ENCODE measurements at regions not wholly inside any gene's neighbourhood (a gene's known extent, or its start where the extent isn't known, plus 50 kb on each side); places are given as distances from the start of the nearest gene placed in this dataset.

DNA sequence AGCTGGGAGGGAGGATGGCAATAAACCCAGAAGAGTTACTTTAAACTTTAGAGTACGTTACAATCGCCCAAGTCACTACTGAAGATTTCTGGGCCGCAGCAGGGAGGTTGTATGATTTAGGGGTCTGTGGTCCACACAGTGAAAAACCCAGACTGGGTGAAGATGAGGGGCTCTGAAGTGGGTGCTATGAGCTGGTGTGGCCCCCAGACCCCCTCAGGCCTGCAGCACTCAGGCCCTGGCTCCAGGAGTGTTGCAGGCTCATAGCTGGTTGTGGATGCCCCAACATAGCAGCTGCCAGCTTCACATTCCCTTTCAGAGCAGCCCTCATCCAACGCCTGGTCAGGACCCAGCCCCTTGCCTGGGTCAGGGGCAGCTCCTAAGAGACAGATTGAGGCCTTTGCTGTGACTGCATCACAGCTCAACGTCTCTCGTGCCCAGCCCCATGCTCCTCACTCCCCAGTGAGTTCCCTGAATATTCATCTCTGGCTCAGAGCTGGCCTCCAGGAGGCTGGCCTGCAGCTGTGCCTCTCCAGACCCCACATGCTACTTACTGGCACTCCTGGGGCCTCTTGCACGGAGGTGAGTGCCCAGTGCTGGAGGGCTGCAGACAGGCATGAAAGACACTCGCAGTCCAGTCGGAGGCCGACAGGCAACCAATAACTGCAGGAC is 94.5 kb upstream of the MYCN start:
- no peak for DNase-seq

DNA sequence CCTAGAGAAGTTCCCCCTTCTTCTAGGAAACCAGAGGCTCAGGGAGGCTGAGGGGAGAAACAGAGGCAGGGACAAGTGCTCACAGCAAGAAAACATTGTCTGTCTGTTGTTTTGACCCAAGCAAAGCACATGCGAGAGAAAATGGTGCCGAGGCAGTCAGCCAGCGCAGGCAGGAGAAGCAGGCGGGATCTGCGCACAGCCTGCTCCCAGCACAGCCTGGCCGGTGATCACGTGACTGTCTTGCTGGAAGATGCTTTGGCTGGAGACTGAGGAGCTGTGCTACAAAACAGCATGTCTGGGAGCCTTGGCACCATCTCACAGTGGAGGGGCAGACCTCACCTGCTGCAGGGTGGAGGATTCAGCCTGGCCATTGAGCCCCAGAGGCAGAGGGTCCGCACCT is 93.7 kb upstream of the MYCN start:
- no peak for DNase-seq

DNA sequence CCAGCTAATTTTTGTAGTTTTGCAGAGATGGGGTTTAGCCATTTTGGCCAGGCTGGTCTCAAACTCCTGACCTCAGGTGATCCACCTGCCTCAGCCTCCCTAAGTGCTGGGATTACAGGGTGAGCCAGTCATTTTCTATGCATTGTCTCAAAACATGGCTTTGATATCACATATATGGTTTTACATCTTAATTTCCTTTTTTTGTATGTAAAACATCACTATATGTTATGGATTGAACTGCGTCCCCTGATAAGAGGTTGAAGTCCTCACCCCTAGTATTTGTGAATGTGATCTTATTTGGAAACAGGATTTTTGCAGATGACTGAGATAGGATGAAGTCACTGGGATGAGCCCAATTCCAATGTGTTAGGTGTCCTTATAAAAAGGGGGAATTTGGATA is 89.8 kb upstream of the MYCN start:
- no peak for DNase-seq

DNA sequence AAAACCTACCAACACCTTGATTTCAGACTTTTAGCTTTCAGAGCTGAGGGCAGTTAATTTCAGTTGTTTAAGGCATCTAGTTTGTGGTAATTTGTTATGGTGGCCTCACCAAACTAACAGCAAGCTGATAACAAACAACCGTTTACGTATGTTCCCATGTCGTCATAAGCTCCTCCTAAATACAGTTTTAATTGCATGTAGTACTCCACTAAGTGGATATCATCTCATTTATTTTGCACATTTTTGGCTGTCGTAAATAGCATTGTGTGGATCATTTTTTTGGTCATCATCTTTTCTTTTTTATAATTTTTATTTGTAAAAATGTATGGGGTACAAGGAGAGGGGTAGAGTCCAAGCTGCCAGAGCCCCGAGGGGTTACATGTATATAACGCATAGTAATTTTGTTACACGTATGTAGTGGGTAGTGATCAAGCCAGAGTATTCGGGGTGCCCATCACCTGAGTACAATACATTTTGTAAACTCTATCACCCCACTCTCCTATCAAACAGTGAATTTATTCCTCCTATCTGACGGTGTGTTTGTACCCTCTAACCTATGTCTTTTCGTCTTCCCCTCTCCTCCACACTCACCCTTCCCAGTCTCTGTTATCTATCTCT is 89.2 kb upstream of the MYCN start:
- DNase-seq = no peak

DNA sequence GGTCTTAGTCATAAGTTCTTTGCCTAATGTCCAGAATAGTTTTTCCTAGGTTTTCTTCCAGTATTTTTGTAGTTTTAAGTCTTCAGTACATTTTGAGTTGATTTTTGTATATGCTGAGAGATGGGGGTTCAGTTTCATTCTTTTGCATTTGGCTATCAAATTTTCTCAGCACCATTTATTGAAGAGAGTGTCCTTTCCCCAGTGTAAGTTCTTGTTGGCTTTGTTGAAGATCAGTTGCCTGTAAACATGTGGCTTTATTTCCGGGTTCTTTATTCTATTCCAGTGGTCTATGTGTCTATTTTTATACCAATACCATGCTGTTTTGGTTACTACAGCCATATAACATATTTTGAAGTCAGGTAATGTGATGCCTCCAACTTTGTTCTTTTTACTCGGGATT is 87.5 kb upstream of the MYCN start:
- no peak for DNase-seq

DNA sequence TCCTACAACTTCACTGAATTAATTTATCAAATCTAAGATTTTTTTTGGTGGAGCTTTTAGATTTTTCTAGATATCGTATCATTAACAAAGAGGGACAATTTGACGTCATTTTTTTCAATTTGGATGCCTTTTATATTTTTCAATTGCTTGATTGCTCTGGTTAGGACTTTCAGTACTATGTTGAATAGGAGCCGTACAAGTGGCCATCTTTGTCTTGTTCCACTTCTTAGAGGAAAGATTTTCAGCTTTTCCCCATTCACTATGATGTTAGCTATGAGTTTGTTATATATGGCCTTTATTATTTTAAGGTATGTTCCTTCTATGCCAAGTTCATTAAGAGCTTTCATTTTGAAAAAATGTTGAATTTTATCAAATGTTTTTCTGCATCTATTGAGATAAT is 86.4 kb upstream of the MYCN start:
- DNase-seq = no peak

DNA sequence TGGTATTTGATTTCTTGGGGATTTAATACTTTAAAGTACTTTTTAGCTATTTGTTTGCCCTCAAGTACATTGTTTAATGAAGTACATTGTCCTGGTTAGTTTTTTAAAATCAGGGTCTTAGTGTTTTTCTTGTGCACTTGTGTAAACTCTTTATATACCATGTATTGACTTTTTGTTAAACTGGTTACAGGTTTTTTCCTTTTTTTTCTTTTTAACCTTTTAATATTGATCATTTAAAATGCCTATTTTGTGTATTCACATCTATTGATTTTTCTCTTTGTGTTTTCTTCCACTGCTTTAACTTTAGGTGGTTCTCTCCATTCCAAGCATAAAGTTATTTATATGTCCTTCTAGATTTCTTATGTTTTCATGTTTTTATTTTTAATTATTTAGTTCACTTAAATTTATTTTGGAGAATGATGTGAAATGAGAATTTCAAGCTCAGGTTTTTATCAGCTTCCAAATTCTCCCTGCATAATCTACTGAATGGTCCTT is 84.5 kb upstream of the MYCN start:
- DNase-seq = no peak

DNA sequence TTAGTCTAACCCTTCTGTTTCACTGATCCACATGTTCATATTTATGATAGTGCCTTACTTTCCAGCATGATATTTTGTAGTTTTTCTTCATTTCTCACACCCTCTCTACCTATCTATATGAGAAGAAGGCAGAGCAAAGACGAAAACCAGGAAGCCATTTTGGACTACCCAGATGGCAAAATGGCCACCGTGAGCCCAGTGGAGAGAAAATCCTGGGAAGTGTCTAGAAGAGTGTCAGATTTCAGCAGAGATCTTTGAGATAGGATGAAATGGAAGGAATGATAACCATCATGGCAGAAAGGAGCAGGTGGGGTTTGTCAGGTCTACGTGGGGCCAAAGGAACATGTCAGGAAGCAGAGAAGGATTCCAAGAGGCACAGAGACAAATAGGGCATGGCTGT is 84.0 kb upstream of the MYCN start:
- DNase-seq = no peak

DNA sequence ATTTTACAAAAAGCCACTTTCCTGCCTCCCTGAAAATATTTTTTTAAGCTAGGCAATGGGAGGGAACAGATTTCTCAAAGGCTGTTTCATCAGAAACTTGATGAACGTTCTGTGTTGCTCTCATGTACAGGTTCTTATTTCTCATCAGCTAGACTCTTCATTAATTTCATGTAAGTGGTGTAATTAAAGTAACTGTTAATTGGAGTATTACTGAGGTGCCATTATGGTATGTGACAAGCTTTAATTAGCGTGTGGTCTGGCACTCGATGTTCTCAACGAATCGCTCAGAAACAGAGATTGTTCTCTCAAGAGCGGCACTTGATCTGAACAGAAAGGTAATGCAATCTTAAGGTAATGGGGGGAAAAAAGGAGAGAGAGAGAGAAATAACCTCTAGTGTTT is 81.9 kb upstream of the MYCN start:
- no peak for DNase-seq

DNA sequence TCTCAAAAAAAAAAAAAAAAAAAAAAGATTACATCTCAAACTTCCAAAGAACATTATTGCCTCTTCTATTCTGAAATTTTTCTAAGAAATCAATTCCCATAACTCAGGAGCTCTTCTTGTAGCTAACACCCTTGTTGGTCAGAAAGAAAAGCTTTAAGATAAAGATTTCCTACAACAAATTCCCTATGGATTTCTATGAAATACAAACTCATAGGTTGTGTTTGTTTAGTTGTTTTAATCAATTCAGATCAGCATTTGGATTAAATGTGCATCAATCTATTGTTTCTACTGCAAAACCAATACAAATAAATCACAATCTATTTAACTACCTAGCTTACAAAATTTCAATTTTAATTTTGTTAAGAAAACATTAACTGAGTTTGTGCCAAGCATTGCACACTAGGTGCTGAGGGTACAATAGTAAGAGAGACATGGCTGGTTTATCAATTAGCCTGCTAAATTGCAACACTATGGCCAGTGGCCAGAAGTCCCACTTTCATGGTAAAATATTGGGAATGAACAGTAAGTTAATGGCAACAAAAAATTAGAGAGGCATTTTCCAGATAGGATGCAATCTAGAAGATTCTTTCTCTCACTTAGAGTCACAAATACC is 80.2 kb upstream of the MYCN start:
- DNase-seq = no peak

DNA sequence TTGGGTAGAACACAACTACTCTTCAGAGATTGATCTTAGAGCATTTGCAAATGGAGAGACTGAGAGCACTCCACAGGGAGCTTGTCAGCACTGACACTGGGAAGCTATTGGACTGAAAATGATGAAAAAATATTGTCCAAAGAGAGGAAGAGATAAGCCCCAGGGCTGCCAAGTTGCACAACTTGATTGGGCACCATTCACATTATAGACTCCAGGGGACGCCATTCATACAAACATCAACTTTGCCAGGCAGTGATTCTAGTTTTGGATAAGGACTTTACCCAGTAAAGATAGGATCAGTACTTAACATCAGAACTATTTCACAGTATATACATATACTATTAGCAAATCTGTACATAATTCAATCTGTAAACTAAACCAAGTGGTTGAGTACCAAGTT is 79.6 kb upstream of the MYCN start:
- DNase-seq = no peak

DNA sequence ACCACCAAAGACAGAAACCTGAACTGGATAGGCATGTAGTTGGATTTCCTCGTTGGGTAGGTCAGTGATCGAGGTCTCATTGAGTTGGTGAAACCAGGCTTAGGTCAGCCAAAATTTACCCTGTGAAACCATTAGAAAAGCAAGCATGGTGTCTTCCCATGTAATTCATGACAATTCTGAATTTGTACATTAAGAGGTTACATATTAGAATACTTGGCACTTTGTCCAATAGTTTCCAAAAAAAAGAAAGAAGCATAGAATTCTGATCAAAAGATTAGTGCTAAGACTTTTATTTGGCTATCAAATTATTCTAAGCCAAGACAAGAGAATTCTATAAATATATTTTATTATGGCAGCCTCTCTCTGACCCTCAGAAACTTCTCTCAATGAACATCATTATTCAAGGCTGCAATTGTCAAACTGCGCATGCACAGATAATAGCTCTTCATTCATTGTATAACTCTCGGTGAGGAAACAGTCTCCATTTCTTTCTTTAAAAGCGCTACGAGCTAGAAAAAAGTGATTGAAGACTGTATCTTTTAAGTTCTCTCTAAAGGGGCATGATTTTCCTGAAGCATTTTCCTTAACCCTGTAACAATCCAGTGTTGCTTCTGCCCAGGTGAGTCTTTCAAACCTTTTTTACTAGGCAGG is 79.1 kb upstream of the MYCN start:
- no peak for DNase-seq

DNA sequence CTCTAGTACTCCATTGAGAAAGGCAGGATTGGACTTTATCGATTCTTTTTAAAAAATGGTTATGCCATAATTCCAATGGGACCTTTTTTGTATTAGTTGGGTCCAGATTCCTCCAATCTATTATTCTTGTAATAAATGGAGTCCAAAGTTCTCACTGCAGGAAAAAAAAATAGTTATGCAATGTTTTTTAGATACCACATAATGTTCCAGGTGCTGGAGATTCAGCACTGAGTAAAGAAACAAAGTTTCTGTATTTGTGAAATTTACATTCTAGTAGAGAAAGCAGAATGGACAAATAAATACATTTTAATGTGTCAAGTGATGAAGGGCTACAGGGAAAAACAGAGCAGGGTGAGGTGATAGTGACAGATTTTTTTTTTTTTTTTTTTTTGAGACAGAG is 78.5 kb upstream of the MYCN start:
- DNase-seq = no peak

DNA sequence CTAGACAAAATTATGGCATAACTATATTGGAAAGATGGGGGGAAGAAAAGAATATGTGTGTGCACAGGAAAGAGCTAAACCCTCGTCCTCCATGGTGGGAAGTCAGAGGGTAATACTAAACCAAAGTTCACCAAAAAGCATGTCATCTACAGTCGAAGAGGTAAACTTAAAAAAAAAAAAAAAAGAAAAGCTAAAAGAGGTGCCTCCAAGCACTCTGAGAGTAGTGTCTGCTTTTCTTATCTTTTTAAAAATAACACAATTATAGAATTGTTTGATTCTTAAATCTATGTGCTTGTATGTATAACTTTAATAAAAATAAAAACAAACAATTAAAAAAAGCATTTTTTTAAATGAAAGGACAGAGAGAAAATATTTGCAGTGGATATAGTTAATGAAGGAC is 77.3 kb upstream of the MYCN start:
- DNase-seq = no peak

DNA sequence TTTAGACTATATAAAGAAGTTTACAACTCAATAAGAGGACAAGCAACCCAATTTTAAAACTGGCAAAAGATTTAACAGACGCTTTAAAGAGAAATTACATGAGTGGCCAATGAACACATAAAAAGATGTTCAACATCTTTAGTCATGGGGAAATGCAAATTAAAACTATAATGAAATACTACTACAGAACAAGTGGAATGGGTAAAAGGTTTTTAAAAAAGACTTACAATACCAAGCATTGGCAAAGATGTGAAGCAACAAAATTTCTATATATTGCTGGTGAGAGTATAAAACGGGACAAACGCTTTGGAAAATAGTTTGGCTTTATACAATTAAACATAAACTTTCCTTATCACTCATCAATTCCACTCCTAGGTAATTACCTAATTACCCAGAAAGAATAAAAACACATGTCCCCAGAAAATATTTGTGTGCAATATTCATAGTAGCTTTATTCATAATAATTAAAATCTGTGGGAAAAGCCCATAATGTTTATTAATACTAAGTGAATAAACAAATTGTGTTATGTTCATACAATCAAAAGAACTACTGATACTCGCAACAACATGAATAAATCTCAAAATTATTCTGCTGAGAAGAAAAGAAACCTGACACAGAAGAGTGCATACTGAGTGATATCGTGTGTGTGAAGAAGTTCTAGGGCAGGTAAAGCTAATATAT is 76.7 kb upstream of the MYCN start:
- DNase-seq = no peak

DNA sequence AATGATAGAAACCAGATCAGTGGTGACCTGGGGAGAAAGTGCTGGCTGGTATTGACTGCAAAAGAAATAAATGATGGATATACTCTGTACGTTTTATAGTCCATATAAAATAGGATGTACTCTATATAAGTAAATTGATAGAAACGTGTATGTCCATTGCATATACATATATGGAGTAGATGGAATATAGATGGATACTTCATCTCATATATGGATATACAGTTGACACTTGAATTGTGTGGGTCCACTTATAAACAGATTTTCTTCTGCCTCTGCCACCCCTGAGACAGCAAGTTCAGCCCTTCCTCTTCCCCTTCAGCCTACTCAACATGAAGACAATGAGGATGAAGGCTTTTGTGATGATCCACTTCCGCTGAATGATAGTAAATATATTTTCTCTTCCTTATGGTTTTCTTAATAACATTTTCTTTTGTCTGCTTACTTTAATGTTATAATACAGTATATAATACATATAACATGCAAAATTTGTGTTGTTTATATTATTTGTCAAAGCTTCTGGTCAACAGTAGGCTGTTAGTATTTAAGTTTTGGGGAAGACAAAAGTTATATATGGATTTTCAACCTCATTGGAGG is 76.1 kb upstream of the MYCN start:
- DNase-seq = no peak

DNA sequence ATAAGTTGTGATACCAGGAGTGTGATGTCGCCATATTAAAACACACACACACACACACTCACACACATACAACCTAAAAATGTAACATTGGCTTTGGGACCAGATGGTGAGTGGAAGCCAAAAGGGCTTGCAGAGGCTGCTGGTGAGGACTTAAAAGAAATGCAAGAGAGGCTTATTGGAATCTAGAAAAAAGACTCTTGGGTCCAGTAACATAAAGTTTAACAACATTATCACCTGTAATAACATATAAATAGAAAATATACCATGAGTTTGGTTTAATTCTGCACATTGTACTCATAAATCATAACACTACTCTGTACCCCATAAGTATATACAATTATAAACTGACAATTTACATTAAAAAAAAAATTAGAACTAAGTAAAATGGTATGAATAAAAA is 74.4 kb upstream of the MYCN start:
- DNase-seq = no peak

DNA sequence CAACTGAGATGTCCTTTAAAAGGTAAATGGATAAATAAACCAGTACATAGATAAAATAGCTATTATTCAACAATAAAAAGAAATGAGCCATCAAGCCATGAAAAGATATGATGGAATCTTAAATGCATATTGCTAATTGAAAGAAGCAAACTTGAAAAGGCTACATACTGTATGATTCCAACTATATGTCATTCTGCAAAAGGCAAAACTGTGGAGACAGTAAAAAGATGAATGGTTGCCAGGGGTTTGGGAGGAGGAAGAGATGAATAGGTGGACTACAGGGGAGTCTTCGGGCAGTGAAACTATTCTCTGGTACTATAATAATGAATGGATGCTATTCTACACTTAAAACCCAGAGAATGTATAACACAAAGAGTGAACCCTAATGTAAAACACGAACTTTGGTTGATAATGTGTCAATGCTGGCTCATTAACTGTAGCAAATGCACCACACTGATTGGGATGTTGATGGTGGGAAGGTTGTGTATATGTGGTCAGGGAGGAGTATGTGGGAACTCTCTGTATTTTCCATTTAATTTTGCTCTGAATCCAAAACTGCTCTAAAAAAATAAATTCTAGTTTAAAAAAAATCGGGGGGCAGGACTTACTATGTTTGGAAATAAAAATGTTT is 73.7 kb upstream of the MYCN start:
- no peak for DNase-seq

DNA sequence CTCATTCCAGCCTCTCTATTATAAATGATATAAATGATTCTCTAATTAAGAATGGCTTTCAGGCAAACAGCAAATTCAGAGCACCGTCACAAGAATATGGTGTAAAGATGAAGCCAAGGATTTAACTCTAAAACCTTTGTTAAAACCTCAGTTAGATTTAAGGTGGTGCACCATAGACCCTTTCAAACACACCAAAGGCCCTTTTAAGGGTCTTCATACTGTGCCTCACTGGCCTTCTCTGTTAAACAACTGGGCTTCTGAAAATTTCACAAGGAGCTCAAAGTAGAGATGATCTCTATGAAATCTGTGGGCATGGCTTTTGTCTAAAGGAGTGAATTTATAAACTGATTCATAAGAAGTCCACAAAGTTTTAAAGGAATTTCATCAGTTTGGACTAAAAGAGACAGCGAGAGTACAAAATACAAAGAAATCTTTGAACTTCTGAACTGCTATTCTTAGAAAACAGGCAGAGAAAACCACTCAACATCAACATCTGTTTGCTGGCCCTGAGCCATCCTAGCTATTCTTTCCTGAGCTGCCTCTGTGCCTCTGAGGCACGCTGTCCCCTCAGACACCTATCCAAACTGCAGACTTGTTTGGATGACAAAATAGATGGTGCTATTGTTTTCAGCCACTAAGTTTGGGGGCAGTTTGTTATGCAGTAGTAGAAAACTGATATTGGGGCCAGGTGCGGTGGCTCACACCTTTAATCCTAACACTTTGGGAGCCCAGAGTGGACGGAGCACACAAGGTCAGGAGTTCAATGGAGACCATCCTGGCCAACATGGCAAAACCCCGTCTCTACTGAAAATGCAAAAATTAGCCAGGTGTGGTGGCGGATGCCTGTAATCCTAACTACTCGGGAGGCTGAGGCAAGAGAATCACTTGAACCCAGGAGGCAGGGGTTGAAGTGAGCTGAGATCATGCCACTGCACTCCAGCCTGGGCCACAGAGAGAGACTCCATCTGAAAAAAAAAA is 72.9 kb upstream of the MYCN start:
- DNase-seq = no peak

DNA sequence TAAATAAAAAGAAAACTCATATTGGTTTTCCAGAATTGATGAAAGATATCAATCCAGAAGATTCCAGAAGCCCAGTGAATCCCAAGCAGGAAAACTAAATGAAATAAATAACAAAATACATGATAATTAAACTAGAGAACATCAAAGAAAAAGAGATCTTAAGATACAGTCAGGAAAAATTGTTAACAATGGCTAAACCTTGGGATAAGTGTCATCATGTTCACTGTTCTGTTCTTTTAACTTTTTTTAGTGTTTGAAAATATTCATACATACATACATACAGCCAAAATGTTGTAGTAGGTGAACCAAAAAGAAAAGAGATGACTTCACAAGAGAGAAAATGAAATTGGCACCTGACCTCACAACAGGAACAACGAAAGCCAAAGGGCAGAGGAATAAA is 72.2 kb upstream of the MYCN start:
- DNase-seq = no peak

DNA sequence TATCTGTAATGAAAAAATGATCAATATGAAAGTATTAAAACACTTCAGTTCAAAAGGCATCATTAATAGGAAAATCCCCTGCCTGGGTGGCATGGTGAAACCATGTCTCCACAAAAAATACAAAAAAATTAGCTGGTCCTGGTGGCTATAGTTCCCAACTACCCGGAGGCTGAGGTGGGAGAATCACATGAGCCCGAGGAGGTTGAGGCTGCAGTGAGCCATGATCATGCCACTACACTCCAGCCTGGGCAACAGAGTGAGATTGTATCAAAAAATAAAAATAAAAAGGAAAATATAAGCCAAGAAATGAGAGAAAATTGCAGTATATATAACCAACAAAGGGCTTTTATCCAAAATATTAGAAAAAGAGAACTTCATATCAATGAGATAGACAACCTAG is 71.6 kb upstream of the MYCN start:
- no peak for DNase-seq
